SHP77 (cell line): ENCODE measurements at regions not wholly inside any gene's neighbourhood (a gene's known extent, or its start where the extent isn't known, plus 50 kb on each side); places are given as distances from the start of the nearest gene placed in this dataset.
"Not testable (repeated sequence)": the region's sequence is repeated elsewhere in the genome, so short reads cannot be mapped to it uniquely, and the experiment has no call there.

ENCODE experiments used
- DNase-seq, 2 experiments: peaks; one replicate each; lab custom pipeline; 2025; lab: John Stamatoyannopoulos, UW

DNA sequence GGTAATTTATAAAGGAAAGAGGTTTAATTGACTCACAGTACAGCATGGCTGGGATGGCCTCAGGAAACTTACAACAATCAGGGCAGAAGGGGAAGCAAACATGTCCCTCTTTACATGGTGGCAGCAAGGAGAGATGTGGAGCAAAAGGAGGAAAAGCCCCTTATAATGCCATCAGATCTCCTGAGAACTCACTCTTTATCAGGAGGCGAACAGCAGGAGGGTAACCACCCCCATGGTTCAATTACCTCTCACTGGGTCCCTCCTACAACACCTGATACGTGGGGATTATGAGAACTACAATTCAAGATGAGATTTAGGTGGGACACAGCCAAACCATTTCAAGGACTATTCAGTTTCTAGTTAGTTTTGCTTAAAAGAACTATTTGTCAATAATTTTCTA, 453.3 kb downstream of the C12orf50 start:
- DNase-seq = no peak

DNA sequence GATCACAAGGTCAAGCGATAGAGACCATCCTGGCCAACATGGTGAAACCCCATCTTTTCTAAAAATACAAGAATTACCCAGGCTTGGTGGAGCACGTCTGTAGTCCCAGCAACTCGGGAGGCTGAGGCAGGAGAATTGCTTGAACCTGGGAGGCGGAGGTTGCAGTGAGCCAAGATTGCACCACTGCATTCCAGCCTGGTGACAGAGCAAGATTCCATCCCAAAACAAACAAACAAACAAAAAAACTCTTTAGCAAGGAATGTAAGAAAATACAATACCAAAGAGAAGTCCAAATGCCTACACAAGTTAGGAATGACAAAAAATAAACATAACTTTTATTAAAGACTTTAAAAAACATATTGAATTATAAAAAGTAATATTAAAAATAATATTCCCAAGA, 462.3 kb downstream of the C12orf50 start:
- not testable (repeated sequence) for DNase-seq

DNA sequence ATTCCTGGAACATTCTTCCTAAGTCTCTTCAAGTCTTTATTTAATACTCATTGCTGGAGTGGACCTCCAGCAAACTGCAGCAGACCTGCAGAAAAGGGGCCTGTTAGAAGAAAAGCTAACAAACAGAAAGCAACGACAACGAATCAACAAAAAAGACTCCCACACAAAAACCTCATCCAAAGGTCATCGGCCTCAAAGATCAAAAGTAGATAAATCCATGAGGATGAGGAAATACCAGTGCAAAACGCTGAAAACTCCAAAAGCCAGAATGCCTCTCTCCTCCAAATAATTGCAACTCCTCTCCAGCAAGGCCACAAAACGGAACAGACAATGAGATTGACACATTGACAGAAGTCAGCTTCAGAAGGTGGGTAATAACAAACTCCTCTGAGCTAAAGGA, 472.2 kb downstream of the C12orf50 start:
- no peak for DNase-seq

DNA sequence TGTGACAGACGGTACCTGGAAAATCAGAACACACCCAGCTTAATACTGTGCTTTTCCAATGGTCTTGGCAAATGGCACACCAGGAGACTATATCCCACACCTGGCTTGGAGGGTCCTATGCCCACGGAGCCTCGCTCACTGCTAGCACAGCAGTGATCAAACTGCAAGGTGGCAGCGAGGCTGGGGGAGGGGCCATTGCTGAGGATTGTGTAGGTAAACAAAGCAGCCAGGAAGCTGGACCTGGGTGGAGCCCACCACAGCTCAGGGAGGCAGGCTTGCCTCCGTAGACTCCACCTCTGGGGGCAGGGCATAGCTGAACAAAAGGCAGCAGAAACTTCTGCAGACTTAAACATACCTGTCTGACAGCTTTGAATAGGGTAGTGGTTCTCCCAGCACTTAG, 498.0 kb downstream of the C12orf50 start:
- not testable (repeated sequence) for DNase-seq

DNA sequence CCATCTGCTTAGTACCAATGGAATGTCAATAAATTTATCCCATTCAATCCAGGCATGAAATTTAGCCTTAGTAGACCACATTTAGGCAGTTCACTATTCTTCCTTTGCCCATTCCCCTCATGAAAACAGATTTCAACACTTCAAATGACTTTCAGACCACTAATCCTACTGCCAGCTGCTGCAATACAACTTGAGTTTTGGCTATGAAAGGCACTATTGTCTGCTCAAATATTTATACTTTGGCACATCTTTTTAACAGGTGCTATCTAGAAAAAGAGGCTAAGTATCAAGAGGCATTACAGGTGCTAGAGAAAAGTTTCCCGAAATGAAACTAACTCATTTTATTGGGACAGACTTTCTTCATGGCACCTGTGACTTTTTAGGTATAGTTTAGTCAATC, 499.8 kb downstream of the C12orf50 start:
- DNase-seq = peak in 1 of 2 experiments; percentile 4

DNA sequence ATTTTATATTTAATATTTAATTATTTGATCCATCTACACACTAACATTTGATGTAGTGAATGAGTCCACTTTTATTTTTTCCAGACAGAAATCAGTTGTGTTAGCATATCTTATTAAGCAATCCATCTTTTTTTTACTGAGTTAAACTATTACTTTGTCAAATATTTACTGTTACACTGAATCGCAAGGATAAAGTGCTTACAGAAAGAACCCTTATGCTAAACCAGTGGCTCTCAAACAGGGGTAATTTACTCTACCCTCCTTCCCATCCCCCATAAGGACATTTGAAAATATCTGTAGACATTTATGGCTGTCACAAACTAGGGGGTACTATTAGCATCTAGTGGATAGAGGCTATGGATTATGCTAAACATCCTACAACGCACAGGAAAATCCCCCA, 508.2 kb downstream of the C12orf50 start:
- DNase-seq = no peak

DNA sequence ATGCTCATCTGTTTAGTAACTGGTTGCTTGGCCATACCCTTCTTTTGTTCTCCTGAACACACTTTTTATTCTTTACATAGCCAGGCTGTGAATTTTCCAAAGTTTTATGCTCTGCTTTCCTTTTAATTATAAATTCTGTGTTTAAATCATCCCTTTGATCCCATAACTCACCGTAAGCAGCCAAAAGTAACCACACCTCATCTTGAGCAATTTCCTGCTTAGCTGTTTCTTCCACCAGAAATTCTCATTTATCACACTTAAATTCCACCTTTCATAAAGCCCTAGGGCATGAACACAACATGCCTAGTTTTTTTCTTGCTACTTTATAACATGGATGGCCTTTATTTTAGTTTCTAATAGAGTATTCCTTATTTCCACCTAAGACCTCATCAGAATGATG, 510.7 kb downstream of the C12orf50 start:
- no peak for DNase-seq

DNA sequence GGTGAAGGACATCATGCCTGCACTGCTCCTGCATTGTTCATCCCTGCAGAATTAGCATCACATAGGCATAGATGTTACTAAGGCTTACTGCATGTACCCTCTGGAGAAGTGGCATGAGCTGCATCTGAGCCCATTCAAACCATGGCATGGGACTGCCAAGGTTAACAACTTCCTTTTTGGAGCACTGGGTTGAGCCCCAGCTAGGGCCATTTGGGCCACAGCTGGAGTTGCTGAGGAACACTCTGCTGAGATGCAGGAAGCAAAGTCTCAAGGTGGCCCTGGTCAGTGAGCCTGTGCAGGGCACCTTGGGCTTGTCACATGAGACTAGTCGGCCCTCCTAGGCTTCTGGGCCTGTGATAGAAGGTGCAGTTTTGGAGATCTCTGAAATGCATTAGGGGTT, 511.2 kb downstream of the C12orf50 start:
- no peak for DNase-seq

DNA sequence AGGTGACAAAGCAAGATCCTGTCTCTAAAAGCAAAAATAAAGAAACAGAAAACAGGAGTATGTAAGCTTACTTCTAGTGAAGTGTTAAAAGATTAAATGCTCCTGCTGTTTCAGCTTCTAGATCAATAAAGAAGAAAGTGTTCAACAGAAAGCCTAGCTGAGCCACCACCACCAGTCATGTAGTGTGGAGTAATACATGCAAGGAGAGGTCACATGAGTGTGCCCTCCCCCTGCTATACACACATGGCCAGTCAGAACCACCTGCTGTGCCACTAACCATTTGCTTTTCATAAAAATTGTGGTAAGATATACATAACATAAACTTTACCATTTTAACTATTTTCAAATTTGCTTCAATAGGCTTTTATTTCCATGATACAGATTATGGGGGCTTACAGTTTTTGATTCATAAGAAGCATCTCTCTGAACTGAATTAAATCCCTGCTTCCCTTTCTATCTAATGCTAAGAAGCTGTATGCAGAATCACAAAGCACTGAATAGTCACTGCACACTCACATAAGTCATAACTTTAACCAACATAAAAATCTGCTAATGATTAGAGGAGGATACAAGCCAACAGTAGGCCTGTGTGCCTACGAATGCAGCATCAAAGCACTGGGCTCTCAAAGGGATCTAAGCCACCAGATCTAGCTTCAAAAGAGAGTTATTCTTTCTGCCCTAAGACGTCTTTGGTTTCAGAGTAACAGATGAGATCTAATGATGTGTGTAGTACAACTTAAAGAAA, 515.5 kb downstream of the C12orf50 start:
- DNase-seq = no peak

DNA sequence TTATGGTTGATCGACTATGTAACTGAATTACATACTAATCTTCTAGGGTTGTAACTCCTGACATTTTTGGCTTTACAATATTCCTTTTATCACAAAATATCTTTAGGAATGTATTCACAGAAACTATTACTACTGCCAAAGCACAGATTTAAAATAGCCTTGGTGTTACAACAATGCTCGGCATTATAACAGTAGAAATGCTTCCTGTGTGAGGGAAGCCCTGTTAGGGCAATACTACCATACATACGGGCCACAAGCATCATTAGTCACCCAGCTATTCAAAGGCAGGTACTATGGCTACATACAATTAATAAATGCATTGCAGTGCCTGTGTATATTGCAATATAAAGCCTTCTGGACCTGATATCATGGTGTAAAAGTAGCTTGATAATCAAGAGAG, 517.8 kb downstream of the C12orf50 start:
- no peak for DNase-seq

DNA sequence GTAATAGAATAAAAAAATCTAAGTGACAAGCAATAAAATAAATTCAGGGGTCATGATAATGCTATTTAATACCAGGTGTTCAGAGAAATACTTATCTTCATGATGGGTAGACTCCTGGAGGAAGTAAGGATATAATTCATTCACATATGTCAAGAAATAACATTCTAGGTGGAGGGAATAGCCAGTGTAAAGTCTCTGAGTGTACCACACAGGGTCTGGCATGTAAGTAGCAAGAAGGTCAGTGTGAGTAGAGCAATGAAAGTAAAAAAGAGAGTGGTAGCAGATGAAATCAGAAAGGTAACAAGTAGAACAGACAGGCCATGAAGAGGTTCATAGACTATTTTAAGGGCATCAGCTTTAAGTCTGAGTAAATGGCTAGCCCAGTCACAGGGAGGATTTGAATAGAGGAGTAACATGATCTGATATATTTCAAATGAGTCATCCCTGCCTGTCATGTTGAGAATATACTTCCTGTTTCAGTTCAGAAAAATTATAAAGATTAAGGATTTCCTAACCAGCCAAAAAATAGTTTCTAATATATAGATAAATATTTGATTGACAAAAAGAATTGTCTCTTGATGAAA, 519.9 kb downstream of the C12orf50 start:
- peak; percentile 58 to 73 for DNase-seq

DNA sequence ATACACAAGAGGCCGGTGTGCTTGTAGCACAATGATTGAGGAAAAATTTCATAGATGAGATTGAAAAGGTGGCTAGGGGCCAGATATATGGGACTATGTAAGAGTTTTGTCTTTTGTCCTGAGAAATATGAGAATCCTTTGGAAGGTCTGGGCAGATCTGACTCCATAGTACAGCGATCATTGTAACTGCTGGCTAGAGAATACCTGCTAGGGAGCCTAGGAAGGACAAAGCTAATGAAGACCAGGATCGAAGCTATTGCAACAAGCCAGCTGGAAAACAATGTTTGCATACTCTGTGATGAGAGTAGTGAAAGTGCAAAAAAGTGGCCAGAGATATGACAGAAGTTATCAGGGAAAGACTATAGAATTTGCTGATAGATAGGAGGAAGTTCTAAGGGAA, 537.6 kb downstream of the C12orf50 start:
- DNase-seq = no peak

DNA sequence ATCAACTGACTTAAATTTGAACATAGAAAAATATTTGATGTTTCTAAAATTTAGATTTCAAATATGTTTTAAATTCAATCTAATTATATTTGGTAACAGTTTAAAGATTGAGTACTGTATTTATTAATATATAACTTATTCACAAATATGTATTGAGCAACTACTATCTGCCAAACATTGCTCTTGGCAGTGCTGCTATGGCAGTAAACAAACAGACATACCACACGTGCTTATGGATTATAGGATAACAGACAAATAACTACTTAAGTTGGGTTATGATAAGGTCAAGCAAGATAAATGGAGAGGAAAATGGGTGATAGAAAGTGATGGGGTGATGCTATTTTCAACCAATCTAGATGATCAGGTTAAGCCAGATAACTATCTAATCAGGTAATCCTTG, 538.1 kb downstream of the C12orf50 start:
- DNase-seq = no peak

DNA sequence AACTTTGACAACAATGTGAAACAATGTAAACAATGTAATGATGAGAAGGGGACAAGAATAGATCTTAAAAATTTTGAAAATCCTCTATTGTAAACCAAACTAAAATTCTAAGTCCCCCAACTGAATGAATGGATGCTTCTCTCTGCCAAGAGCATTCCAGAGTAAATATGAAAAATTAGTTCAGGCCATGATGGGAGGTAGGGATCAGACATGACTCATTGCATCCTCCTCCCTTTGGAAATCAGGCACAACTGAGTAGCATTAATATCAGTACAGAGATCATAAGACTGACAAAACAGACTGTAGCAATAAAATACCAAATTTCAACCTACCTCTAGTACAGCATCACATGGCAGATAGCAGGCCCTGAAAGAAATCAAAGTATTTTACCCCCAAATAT, 559.9 kb downstream of the C12orf50 start:
- no peak for DNase-seq

DNA sequence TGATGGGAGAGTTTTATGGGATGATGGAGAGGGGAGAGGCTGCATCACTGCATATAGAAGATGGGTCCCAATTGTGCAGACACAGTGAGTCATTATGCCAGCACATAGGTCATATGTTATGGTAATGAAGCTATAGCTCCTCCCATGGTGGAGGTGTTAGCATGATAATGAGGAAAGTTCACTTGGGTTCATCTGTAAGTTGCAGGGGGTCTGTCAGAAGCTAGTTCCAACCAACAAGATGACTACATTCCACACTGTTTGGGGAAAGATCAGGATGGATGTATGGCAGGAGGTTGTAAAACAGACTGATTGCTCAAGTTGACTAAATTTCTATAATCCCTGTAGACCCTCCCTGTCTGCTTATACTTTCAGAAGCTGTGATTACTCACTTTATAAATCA, 561.3 kb downstream of the C12orf50 start:
- DNase-seq = no peak

DNA sequence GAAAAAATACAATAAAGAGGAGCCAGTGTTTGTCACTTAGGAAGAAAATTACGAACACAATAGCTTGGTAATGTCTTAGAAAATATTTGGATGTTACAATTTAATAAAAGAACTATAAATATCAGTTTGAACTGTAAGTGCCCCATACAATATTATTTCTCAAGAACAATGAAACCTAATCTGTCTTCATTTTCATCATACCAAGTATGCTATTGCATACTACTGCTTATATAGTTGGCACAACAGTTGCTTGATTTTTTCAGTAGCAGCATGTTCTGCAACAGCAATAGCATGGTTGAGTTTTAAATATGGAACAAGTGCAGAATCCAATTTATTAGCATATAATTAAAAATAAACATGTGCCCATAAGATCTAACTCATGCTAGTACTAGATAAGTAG, 564.6 kb downstream of the C12orf50 start:
- DNase-seq = no peak

DNA sequence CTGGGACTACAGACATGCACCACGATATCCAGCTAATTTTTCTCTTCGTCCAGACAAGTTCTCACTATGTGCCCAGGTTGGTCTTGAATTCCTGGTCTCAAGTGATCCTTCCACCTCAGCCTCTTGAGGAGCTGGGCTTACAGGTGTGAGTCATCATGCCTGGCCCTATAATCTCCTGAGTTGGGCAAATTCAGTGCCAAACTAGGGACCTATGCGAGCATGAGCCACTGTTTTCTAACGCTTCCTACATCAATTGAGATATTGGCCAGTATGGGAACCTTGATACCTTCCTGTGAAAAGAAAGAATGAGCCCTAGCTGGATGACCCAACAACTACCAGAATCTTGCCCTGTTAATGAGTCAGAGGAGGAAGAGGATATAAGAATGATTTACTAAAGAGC, 585.2 kb downstream of the C12orf50 start:
- DNase-seq = no peak

DNA sequence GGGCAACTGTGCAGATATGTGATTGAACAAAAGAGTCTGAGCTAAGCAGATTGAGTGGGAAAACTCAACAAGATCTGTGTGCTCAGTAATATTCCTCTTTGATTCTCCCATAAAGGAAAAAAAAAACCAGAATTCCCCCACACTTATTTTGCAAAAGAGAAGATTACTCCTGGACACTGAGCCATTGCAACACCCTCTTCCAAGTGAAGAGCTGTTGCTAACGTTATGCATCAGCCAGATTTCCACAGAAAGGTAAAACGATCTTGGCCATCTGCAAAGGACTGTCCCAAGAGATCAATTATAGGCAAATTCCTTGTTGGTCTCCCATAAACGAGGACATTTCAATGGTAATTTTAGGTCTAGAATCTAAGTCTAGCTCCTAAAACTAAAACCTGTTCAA, 587.7 kb downstream of the C12orf50 start:
- DNase-seq = no peak

DNA sequence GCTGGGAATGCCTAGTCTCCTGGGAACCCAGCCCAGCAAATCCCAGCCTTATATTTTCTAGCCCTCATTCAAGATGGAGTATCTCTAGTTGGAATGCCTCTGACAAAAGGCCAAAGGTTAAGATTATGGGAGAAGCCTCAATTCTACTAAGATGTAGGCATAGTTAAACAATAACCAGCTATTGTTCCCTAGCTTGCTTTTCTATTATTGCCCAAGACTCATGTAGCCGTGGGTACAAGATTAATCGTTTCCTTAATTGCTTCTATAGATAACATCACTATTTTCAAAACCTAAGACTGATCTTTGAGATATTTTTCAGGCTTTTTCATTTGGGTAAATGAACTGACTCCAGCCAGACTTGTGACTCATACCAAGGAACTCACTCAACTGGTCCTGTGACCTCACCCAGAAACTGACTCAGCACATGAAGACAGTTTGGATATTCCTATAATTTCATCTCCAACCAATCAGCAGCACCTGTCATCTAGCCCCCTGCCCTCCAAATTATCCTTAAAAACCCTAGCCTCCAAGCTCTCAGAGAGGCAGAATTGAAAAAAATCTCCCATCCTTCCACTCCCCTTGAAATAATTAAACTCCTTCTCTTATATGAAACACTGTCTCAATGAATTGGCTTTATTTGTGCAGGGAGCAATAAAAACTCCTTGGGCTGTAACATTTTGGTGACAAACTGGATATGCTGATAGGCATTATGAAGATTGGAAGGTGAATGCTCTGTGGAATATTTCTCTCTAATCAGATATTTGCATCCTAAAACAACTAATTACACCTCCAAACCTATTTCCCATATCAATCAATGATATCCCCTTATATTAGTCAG, 589.0 kb downstream of the C12orf50 start:
- no peak for DNase-seq

DNA sequence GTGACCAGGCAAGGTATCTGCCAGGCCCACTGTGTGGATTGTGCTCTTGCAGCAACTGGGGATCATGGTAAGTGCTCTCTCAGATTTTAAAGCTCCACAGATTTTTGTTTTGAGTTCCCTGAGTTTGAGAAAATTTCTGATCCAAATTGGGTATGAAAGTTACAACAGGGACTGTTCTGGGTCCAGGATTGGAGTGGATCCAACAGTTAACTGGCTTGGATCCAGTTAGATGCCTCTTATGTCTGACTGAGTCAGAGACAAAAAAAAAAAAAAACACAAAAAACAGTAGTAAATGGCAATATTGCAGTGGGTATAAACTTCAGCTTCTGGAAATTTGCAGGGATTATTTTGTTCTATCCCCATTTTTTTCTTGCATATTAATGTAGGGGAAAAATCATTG, 598.8 kb downstream of the C12orf50 start:
- no peak for DNase-seq

DNA sequence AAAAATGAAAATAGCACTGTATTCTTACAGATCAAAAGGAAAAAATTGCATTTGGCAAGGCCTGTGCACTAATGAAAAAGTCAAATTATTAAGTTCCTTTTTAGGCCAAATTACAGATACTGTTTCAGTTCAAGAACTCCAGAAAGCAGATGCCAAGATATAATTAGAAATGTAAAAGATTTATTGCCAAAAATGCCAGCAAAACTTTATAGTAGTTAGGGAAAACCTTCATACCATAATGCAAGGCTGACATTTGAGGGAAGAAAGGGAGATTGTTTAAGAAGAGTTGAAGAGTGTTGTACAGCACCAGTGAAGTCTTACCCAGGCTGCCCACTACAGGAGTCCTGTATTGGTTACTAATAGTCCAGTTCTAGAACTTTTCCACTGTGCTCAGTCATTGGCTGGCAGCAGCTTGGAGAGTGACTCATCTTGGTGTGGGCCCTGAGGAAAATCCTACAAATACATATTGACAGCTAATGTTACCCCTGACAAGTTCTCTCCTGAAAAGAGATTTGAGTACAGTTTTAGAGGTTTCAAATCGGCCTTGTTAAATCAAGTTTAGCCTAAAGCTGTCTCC, 600.4 kb downstream of the C12orf50 start:
- DNase-seq = no peak

DNA sequence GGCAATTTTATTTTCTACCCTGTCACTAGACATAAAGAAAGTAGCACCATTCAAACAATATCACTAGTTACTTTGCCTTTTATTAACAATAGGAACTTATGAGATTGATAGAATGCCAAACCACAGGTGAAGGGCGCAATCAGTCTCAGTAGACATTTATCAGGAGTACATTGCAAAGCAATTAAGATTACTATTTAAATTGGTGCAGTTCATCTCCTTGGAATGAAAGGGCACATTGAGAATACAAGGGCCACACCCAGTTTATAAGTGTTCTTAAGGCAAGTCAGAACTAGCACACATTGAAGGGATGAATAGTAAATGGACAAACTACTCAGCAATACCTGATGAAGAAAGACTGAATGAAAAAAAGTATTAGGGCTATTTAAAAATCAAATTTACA, 601.4 kb downstream of the C12orf50 start:
- DNase-seq = no peak
